ENCODE measurements at regions not wholly inside any gene's neighbourhood (a gene's known extent, or its start where the extent isn't known, plus 50 kb on each side); places are given as distances from the start of the nearest gene placed in this dataset.

DNA sequence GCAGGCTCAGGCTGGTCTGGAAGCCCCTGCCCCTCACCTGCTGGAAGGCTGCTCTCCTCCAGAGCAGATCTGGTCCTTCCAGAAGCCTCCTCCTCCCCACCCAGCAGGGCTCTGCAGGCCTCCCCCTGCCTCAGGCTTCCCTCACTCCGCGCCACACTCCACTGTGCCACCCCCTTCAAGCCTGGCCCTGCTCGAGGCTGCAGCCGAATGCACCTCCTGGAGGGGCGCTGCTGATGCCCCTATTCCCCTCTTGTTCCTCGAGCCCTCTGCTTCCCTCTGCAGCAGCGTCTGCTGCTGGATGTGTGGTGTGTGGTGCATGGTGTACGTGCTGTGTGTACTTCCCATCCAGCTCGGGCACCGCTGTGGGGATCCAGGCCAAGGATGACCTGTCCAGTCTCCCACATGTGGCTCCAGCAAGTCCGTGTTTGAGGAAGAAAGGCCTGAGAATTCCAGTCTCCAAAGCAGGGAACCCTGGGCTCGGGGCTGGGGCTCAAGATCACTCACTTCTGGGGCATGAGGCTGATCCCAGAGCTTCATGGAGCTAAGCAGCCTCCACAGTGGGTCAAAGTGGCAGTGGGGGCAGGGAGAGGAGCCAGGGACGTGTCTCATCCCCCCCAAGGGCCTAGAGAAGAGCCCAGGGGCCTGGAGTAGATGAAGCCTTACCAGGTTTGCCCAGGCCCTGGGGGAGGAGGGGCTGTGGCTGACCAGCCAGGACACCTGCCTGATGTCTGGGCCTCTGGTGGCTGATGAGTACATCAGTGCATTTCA, 136.0 kb upstream of the C14orf180 start:
- Histone ChIP-seq H3K27ac (ENCODE audit: low read depth in 1 of 2, low read length in 1 of 2) (no peak overlapping the region), H3K4me3 (ENCODE audit: low read length in 2 of 2) (no peak overlapping the region), H3K27me3 (ENCODE audit: control insufficient read depth in 2 of 2, insufficient read depth in 1 of 2, low read length in 1 of 2) (no peaks in the 10 kb centered on the region), H3K4me1 (ENCODE audit: control insufficient read depth in 2 of 2, insufficient read depth in 2 of 2, low read length in 2 of 2) (no peaks in the 10 kb centered on the region), H3K9me3 (ENCODE audit: control insufficient read depth in 2 of 2, insufficient read depth in 1 of 2, low read length in 1 of 2) (peaks cover 0 to 1% of the 10 kb centered on the region in 2 donors), H3K36me3 (ENCODE audit: control insufficient read depth in 2 of 2, insufficient read depth in 2 of 2, low read length in 1 of 2) (no peaks in the 10 kb centered on the region)
- 63% methylated on average over 13 of the region's 13 CpGs for WGBS
- DNase-seq (ENCODE audit: low read depth in 6 of 9, low spot score in 9 of 9): no peak

GRCh38 chr14:104444159-104445030, 135.2 kb upstream of the C14orf180 start:
- H3K4me3 ChIP-seq (ENCODE audit: low read length in 2 of 2): no peak overlapping the region
- no peaks in the 10 kb centered on the region for H3K4me1 ChIP-seq (ENCODE audit: control insufficient read depth in 2 of 2, insufficient read depth in 2 of 2, low read length in 2 of 2)
- peaks cover 0 to 1% of the 10 kb centered on the region in 2 donors for H3K9me3 ChIP-seq (ENCODE audit: control insufficient read depth in 2 of 2, insufficient read depth in 1 of 2, low read length in 1 of 2)
- no peak for DNase-seq (ENCODE audit: low read depth in 6 of 9, low spot score in 9 of 9)
- no peaks in the 10 kb centered on the region for H3K36me3 ChIP-seq (ENCODE audit: control insufficient read depth in 2 of 2, insufficient read depth in 2 of 2, low read length in 1 of 2)
- no peak overlapping the region for H3K27ac ChIP-seq (ENCODE audit: low read depth in 1 of 2, low read length in 1 of 2)
- H3K27me3 ChIP-seq (ENCODE audit: control insufficient read depth in 2 of 2, insufficient read depth in 1 of 2, low read length in 1 of 2): no peaks in the 10 kb centered on the region
- WGBS: 88% methylated on average over 10 of the region's 10 CpGs

DNA sequence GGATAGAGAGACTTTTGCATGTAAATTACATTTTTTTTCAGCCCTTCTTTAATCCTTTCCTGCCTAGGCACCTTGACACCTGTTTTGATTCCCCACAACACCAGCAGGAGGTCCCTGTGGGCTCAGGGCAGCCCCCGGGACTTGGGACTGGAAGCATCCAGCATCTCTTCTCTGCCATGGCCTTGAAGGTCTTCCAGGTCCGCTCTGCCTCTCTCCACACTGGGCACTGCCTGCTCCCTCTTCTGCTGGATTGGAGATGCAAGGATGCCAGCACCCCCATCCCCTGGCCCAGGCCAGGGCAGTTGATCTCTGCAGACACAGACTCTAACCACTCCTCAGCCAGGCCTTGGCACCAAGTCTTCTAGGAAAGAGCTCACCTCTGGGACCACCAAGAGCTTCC, 134.5 kb upstream of the C14orf180 start:
- H3K36me3 ChIP-seq (ENCODE audit: control insufficient read depth in 2 of 2, insufficient read depth in 2 of 2, low read length in 1 of 2): no peaks in the 10 kb centered on the region
- no peaks in the 10 kb centered on the region for H3K27me3 ChIP-seq (ENCODE audit: control insufficient read depth in 2 of 2, insufficient read depth in 1 of 2, low read length in 1 of 2)
- no peak for DNase-seq (ENCODE audit: low read depth in 6 of 9, low spot score in 9 of 9)
- 92% methylated on average over 2 of the region's 2 CpGs for WGBS
- H3K9me3 ChIP-seq (ENCODE audit: control insufficient read depth in 2 of 2, insufficient read depth in 1 of 2, low read length in 1 of 2): peaks cover 0 to 1% of the 10 kb centered on the region in 2 donors
- no peak overlapping the region for H3K4me3 ChIP-seq (ENCODE audit: low read length in 2 of 2)
- no peak overlapping the region for H3K27ac ChIP-seq (ENCODE audit: low read depth in 1 of 2, low read length in 1 of 2)
- H3K4me1 ChIP-seq (ENCODE audit: control insufficient read depth in 2 of 2, insufficient read depth in 2 of 2, low read length in 2 of 2): no peaks in the 10 kb centered on the region

- Histone ChIP-seq H3K4me1 (ENCODE audit: control insufficient read depth in 2 of 2, insufficient read depth in 2 of 2, low read length in 2 of 2) (no peaks in the 10 kb centered on the region), H3K36me3 (ENCODE audit: control insufficient read depth in 2 of 2, insufficient read depth in 2 of 2, low read length in 1 of 2) (no peaks in the 10 kb centered on the region), H3K9me3 (ENCODE audit: control insufficient read depth in 2 of 2, insufficient read depth in 1 of 2, low read length in 1 of 2) (peaks cover 0 to 1% of the 10 kb centered on the region in 2 donors), H3K27ac (ENCODE audit: low read depth in 1 of 2, low read length in 1 of 2) (no peak overlapping the region), H3K4me3 (ENCODE audit: low read length in 2 of 2) (no peak overlapping the region), H3K27me3 (ENCODE audit: control insufficient read depth in 2 of 2, insufficient read depth in 1 of 2, low read length in 1 of 2) (no peaks in the 10 kb centered on the region)
- 87% methylated on average over 11 of the region's 11 CpGs for WGBS
- no peak for DNase-seq (ENCODE audit: low read depth in 6 of 9, low spot score in 9 of 9)
Measured at GRCh38 chr14:104445832-104446381, 133.7 kb upstream of the C14orf180 start.

DNA sequence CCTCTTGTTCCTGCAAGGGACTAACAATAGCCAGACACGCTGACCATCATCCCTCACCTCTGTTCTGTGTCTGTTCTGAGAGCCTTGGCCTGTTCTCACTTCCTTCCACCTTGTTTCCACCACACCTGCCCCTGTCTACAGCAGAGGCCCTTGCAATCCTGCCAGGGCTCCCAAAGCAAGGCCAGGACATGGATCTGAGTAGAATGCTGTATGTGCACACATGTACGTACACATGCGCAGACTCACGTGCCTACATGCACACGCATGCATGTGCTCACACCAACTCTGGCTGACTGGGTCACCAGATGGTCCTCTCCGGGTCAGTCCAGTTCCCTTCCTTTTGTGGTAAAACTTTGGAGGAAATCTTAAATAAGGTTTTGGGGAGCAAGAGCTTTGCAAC, 133.0 kb upstream of the C14orf180 start:
- H3K27me3 ChIP-seq (ENCODE audit: control insufficient read depth in 2 of 2, insufficient read depth in 1 of 2, low read length in 1 of 2): peaks cover 0 to 2% of the 10 kb centered on the region in 2 donors
- no peak for DNase-seq (ENCODE audit: low read depth in 6 of 9, low spot score in 9 of 9)
- peaks cover 0 to 1% of the 10 kb centered on the region in 2 donors for H3K9me3 ChIP-seq (ENCODE audit: control insufficient read depth in 2 of 2, insufficient read depth in 1 of 2, low read length in 1 of 2)
- no peaks in the 10 kb centered on the region for H3K36me3 ChIP-seq (ENCODE audit: control insufficient read depth in 2 of 2, insufficient read depth in 2 of 2, low read length in 1 of 2)
- H3K4me1 ChIP-seq (ENCODE audit: control insufficient read depth in 2 of 2, insufficient read depth in 2 of 2, low read length in 2 of 2): no peaks in the 10 kb centered on the region
- no peak overlapping the region for H3K27ac ChIP-seq (ENCODE audit: low read depth in 1 of 2, low read length in 1 of 2)
- H3K4me3 ChIP-seq (ENCODE audit: low read length in 2 of 2): no peak overlapping the region
- 95% methylated on average over 6 of the region's 6 CpGs for WGBS

- no peak overlapping the region for H3K27ac ChIP-seq (ENCODE audit: low read depth in 1 of 2, low read length in 1 of 2)
- DNase-seq (ENCODE audit: low read depth in 6 of 9, low spot score in 9 of 9): no peak
- H3K9me3 ChIP-seq (ENCODE audit: control insufficient read depth in 2 of 2, insufficient read depth in 1 of 2, low read length in 1 of 2): peaks cover 0 to 1% of the 10 kb centered on the region in 2 donors
- no peak overlapping the region for H3K4me3 ChIP-seq (ENCODE audit: low read length in 2 of 2)
- H3K27me3 ChIP-seq (ENCODE audit: control insufficient read depth in 2 of 2, insufficient read depth in 1 of 2, low read length in 1 of 2): peaks cover 0 to 2% of the 10 kb centered on the region in 2 donors
- no peaks in the 10 kb centered on the region for H3K36me3 ChIP-seq (ENCODE audit: control insufficient read depth in 2 of 2, insufficient read depth in 2 of 2, low read length in 1 of 2)
- WGBS: 94% methylated on average over 1 of the region's 1 CpG
- H3K4me1 ChIP-seq (ENCODE audit: control insufficient read depth in 2 of 2, insufficient read depth in 2 of 2, low read length in 2 of 2): no peaks in the 10 kb centered on the region
Measured at GRCh38 chr14:104447750-104448149, 131.8 kb upstream of the C14orf180 start.

- no peak for DNase-seq (ENCODE audit: low read depth in 6 of 9, low spot score in 9 of 9)
- Histone ChIP-seq H3K36me3 (ENCODE audit: control insufficient read depth in 2 of 2, insufficient read depth in 2 of 2, low read length in 1 of 2) (no peaks in the 10 kb centered on the region), H3K4me3 (ENCODE audit: low read length in 2 of 2) (no peak overlapping the region), H3K9me3 (ENCODE audit: control insufficient read depth in 2 of 2, insufficient read depth in 1 of 2, low read length in 1 of 2) (peaks cover 0 to 1% of the 10 kb centered on the region in 2 donors), H3K27me3 (ENCODE audit: control insufficient read depth in 2 of 2, insufficient read depth in 1 of 2, low read length in 1 of 2) (peaks cover 0 to 2% of the 10 kb centered on the region in 2 donors), H3K4me1 (ENCODE audit: control insufficient read depth in 2 of 2, insufficient read depth in 2 of 2, low read length in 2 of 2) (no peaks in the 10 kb centered on the region), H3K27ac (ENCODE audit: low read depth in 1 of 2, low read length in 1 of 2) (no peak overlapping the region)
- WGBS: 89% methylated on average over 2 of the region's 2 CpGs
Measured at GRCh38 chr14:104448321-104448720, 131.2 kb upstream of the C14orf180 start.

DNA sequence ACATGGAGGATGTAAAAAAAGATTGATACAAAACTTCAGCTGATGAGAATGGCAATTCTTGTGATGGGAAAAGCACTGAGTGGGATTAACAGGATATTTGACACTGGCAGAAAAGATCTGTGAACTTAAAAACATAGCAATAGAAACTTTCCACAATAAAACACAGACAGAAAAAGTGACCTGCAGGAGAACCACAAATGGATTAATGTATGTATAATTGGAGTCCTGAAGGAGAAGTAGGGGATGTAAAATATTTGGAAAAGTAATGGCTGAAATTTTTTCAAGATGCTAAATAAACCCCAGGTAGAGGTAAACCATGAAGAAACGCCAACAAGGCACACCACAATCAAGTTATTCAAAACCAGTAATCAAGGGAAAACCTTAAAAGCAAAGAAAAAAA, 130.8 kb upstream of the C14orf180 start:
- Histone ChIP-seq H3K4me1 (ENCODE audit: control insufficient read depth in 2 of 2, insufficient read depth in 2 of 2, low read length in 2 of 2) (no peaks in the 10 kb centered on the region), H3K27me3 (ENCODE audit: control insufficient read depth in 2 of 2, insufficient read depth in 1 of 2, low read length in 1 of 2) (peaks cover 0 to 2% of the 10 kb centered on the region in 2 donors), H3K9me3 (ENCODE audit: control insufficient read depth in 2 of 2, insufficient read depth in 1 of 2, low read length in 1 of 2) (peaks cover 0 to 1% of the 10 kb centered on the region in 2 donors), H3K27ac (ENCODE audit: low read depth in 1 of 2, low read length in 1 of 2) (no peak overlapping the region), H3K4me3 (ENCODE audit: low read length in 2 of 2) (no peak overlapping the region), H3K36me3 (ENCODE audit: control insufficient read depth in 2 of 2, insufficient read depth in 2 of 2, low read length in 1 of 2) (no peaks in the 10 kb centered on the region)
- no peak for DNase-seq (ENCODE audit: low read depth in 6 of 9, low spot score in 9 of 9)
- WGBS: 85% methylated on average over 1 of the region's 1 CpG
